ENCODE measurements at regions not wholly inside any gene's neighbourhood (a gene's known extent, or its start where the extent isn't known, plus 50 kb on each side); places are given as distances from the start of the nearest gene placed in this dataset.

- TF ChIP-seq CTCF (IDR thresholded peaks at IDR 0.05; ENCODE audit: extremely low read depth, insufficient read depth, missing control alignments), result no peak
- in situ Hi-C loops (cut with MboI; ENCODE audit: low pct_unique_long_range_greater_than_20kb, low sequenced_read_pairs, unreplicated experiment), result no loop called here
- no peak for DNase-seq (ENCODE audit: low spot score)
These were observed 54.0 kb upstream of the GALNT17 start for GRCh38 chr7:71077743-71078476.

Measured in GM13977 (cell line).